C4-2B (cell line): ENCODE measurements at regions not wholly inside any gene's neighbourhood (a gene's known extent, or its start where the extent isn't known, plus 50 kb on each side); places are given as distances from the start of the nearest gene placed in this dataset.

Source experiments
- H3K27ac ChIP-seq: fragments of 450-650 bp; 2 replicates; pipeline ENCODE4 v1.5.1; 2017
- ZFX ChIP-seq: fragments of 450-650 bp; IDR thresholded peaks from 2 replicates; pipeline ENCODE4 v1.6.1; 2017
- TF ChIP-seq, protein P1 (sequence below): fragments of 450-650 bp; conservative IDR thresholded peaks from 2 replicates; pipeline ENCODE4 v1.5.1; 2017; ENCODE audit warnings: mild to moderate bottlenecking

DNA sequence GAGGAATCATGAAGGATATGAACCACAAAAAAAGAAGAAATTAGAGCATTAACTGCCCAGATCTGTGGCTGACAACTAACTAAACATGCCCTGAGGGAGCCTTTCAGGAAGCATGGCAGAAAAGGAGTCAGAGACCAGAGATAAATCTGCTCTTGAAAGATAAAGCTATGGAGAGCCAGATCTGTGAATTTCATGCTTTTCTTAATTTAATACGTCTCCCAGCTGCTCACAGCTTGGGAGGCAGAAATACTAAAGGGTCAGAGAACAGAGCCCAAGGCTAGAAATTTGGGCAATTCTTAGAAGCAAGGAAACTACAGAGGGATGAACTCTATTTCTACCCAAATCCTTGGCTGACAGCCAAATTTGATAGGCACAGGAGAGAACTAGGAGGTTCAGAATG, 223.0 kb upstream of the DPP10 start:
- TF ChIP-seq, protein P1, sequence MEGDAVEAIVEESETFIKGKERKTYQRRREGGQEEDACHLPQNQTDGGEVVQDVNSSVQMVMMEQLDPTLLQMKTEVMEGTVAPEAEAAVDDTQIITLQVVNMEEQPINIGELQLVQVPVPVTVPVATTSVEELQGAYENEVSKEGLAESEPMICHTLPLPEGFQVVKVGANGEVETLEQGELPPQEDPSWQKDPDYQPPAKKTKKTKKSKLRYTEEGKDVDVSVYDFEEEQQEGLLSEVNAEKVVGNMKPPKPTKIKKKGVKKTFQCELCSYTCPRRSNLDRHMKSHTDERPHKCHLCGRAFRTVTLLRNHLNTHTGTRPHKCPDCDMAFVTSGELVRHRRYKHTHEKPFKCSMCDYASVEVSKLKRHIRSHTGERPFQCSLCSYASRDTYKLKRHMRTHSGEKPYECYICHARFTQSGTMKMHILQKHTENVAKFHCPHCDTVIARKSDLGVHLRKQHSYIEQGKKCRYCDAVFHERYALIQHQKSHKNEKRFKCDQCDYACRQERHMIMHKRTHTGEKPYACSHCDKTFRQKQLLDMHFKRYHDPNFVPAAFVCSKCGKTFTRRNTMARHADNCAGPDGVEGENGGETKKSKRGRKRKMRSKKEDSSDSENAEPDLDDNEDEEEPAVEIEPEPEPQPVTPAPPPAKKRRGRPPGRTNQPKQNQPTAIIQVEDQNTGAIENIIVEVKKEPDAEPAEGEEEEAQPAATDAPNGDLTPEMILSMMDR = no peak
- no peak for TF ChIP-seq ZFX
- H3K27ac ChIP-seq = no peak overlapping the region

DNA sequence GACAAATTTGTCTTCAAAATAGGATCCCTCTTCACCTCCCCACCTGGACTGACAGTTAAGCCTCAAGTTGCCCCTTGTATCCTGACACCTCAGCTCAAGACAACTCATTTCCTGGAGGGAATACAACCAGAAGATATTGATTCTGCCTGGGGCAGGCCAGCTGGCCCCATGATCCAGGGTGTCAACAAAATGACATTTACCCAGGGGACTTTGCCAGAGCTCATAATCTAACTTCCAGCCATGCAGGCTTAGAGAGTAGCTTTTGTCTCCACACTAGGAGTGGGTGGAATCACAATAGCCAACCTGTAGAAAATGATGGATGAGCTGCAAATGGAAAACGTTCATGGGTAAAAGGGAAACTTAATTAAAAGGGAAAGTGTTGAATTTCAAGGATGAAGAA, 220.1 kb upstream of the DPP10 start:
- TF ChIP-seq, protein P1 = no peak
- no peak for TF ChIP-seq ZFX
- H3K27ac ChIP-seq = no peak overlapping the region

DNA sequence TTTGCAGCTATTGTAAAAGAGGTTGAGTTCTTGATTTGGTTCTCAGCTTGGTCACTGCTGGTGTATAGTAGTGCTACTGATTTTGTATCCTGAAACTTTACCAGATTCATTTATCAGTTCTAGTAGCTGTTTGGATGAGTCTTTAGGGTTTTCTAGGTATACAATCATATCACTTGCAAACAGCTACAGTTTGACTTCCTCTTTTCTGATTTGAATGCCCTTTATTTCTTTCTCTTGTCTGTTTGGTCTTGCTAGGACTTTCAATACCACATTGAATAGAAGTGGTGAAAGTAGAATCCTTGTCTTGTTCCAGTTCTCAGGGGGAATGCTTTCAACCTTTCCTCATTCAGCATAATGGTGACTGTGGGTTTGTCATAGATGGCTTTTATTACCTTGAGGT, 210.5 kb upstream of the DPP10 start:
- TF ChIP-seq ZFX = no peak
- TF ChIP-seq, protein P1 = no peak
- H3K27ac ChIP-seq = no peak overlapping the region

DNA sequence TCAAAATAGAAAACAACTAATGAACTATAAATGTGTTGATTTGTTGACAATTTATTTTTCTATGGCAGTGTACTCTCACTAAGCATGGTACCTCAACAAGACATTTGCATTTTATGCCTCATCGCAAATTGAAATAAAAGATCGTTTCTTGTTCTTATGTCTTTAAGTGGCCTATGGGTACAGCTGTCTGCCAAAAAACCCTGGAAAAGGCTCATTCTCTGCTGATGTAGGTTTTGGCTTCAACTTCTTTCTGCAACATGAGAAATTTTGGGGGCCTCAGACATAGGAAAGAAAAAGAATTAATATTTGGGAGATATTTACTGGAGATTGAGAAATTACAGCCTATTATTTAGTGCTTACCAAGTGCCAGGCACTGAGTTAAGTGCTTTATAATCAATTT, 205.1 kb upstream of the DPP10 start:
- H3K27ac ChIP-seq = no peak overlapping the region
- TF ChIP-seq ZFX = no peak

DNA sequence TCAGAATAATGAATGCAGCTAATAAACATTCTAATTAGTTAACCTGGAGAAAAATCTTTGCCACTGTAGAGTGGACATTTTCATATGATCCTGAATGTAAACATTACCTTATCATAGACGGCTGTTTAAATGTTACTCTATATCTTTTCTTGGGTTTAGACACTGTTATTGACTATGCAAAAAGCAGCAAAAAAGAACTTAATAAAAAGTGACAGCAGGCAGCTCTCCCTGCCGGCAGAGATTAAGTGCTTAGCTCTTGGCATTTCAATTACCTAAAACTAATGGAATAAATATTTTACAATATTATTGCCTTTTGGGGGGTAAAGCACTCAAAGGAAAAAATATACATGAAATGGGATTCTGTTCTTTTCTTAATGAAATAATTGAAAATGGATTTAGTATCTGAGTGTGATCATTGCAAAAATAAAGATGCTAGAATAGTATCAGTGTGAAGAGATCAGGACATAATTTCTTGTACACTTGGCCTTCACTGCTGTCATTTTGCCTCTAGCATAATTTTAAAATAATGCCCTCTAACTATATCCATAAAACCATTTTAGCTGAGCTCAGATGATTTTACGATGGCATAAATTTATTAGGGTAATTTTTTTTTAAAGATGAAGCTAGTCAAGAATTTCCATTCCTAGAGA, 203.4 kb upstream of the DPP10 start:
- H3K27ac ChIP-seq = no peak overlapping the region
- TF ChIP-seq ZFX = no peak
- TF ChIP-seq, protein P1 = no peak

DNA sequence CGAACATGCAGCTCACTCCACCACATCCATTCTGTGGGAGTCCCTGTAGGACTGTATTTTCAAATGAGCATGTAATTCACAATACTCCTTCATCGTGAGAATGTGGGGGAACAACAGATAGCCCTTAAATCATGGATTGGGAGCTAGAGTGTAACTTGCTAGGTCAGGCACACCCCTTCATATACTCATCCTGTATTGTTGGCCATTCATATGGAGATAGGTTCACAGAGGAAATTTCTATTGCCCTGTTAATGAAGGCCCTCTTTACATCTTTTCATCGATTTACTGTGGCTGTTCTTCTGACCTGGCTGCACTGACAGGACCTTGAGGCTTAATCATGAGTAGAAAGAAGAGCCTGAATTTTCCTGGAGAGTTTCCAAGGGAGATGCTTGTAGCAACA, 193.8 kb upstream of the DPP10 start:
- no peak overlapping the region for H3K27ac ChIP-seq
- TF ChIP-seq ZFX = no peak
- TF ChIP-seq, protein P1 = no peak

DNA sequence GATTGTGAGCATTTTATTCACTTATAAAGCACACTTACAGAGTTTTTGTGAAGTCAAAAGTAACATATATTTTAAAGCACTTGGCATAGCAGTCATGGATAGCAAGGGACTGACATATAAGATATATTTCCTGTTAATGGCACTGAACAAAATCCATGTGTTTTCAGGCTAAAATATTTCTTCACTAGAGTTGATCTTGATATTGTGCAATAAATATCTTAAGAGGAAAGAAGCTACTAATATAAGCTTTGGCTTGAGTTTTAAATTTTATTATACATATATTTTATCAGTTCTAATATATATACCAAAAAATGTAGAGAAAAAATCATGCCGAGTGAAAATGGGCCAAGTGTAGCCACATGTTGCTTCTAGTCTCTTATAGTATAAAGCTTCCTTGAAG, 189.7 kb upstream of the DPP10 start:
- no peak overlapping the region for H3K27ac ChIP-seq
- no peak for TF ChIP-seq ZFX
- TF ChIP-seq, protein P1 = no peak

DNA sequence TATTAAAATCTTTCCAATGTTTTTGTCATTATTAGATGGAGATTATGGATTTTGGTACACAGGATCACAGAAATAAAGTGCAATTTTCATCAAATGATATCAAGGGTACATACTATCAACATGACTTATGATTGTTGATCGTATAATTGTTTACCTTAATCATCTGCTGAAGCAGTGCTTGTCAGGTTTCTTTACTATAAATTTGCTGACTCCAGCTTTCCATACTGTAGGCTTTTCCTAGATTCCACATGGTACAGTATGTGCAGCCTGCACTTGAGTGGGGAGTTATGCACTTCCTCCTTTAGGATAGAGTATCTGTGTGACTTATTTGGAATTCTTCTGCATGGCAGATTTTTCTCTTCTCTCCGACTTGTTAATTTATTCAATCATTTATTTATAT, 187.6 kb upstream of the DPP10 start:
- H3K27ac ChIP-seq = no peak overlapping the region
- TF ChIP-seq, protein P1 = no peak
- TF ChIP-seq ZFX = no peak
